ENCODE measurements at regions not wholly inside any gene's neighbourhood (a gene's known extent, or its start where the extent isn't known, plus 50 kb on each side); places are given as distances from the start of the nearest gene placed in this dataset.

- DNase-seq (ENCODE audit: low spot score): no peak
Observed at GRCh38 chr3:117557464-117558090, 848.0 kb downstream of the TUSC7 start.

- DNase-seq (ENCODE audit: low spot score): no peak
Observed at GRCh38 chr3:117558681-117559080, 849.1 kb downstream of the TUSC7 start.

GRCh38 chr3:117562000-117562399 is 852.4 kb downstream of the TUSC7 start:
- DNase-seq (ENCODE audit: low spot score): no peak

GRCh38 chr3:117563063-117563462 is 853.5 kb downstream of the TUSC7 start:
- no peak for DNase-seq (ENCODE audit: low spot score)

- DNase-seq (ENCODE audit: low spot score): no peak
Observed at GRCh38 chr3:117565777-117566176, 856.2 kb downstream of the TUSC7 start.

- DNase-seq (ENCODE audit: low spot score): no peak
Observed at GRCh38 chr3:117566926-117567325, 857.3 kb downstream of the TUSC7 start.

GRCh38 chr3:117567382-117567781 is 857.8 kb downstream of the TUSC7 start:
- no peak for DNase-seq (ENCODE audit: low spot score)

GRCh38 chr3:117567906-117568305 is 858.3 kb downstream of the TUSC7 start:
- DNase-seq (ENCODE audit: low spot score): no peak

GRCh38 chr3:117572786-117573185 is 863.2 kb downstream of the TUSC7 start:
- no peak for DNase-seq (ENCODE audit: low spot score)

GRCh38 chr3:117580806-117581205 is 871.2 kb downstream of the TUSC7 start:
- DNase-seq (ENCODE audit: low spot score): no peak

GRCh38 chr3:117586161-117586560 is 876.6 kb downstream of the TUSC7 start:
- no peak for DNase-seq (ENCODE audit: low spot score)

- no peak for DNase-seq (ENCODE audit: low spot score)
Observed at GRCh38 chr3:117587416-117587815, 877.8 kb downstream of the TUSC7 start.

GRCh38 chr3:117589454-117589853 is 879.9 kb downstream of the TUSC7 start:
- no peak for DNase-seq (ENCODE audit: low spot score)

GRCh38 chr3:117595615-117596014 is 886.0 kb downstream of the TUSC7 start:
- DNase-seq (ENCODE audit: low spot score): no peak

GRCh38 chr3:117596503-117596902 is 886.9 kb downstream of the TUSC7 start:
- DNase-seq (ENCODE audit: low spot score): no peak

- no peak for DNase-seq (ENCODE audit: low spot score)
Observed at GRCh38 chr3:117597865-117598264, 888.3 kb downstream of the TUSC7 start.

- no peak for DNase-seq (ENCODE audit: low spot score)
Observed at GRCh38 chr3:117600112-117600511, 890.5 kb downstream of the TUSC7 start.

- no peak for DNase-seq (ENCODE audit: low spot score)
Observed at GRCh38 chr3:117600666-117601065, 891.1 kb downstream of the TUSC7 start.

- no peak for DNase-seq (ENCODE audit: low spot score)
Observed at GRCh38 chr3:117602058-117602644, 892.6 kb downstream of the TUSC7 start.

- DNase-seq (ENCODE audit: low spot score): no peak
Observed at GRCh38 chr3:117603097-117603496, 893.5 kb downstream of the TUSC7 start.

GRCh38 chr3:117606866-117607265 is 897.3 kb downstream of the TUSC7 start:
- no peak for DNase-seq (ENCODE audit: low spot score)

- no peak for DNase-seq (ENCODE audit: low spot score)
Observed at GRCh38 chr3:117609330-117609729, 899.8 kb downstream of the TUSC7 start.

- no peak for DNase-seq (ENCODE audit: low spot score)
Observed at GRCh38 chr3:117610156-117610555, 900.6 kb downstream of the TUSC7 start.

- DNase-seq (ENCODE audit: low spot score): no peak
Observed at GRCh38 chr3:117611211-117611610, 901.6 kb downstream of the TUSC7 start.
